ENCODE measurements at regions not wholly inside any gene's neighbourhood (a gene's known extent, or its start where the extent isn't known, plus 50 kb on each side); places are given as distances from the start of the nearest gene placed in this dataset.

- TF ChIP-seq ZNF777 (tag by site-specific recombination; IDR thresholded peaks at IDR 0.05; ENCODE audit: borderline replicate concordance), result no peak
- no peak for TF ChIP-seq CTCF (tag by site-specific recombination; IDR thresholded peaks at IDR 0.05)
- TF ChIP-seq REST (tag by site-specific recombination; IDR thresholded peaks at IDR 0.05), result no peak
- TF ChIP-seq KLF8 (tag by site-specific recombination; IDR thresholded peaks at IDR 0.05), result no peak
- TF ChIP-seq OVOL3 (tag by site-specific recombination; IDR thresholded peaks at IDR 0.05), result no peak
- TF ChIP-seq ZIC2 (tag by site-specific recombination; IDR thresholded peaks at IDR 0.05), result no peak
- TF ChIP-seq ZNF707 (tag by site-specific recombination; IDR thresholded peaks at IDR 0.05), result no peak
Measured at GRCh38 chr11:135002236-135002635, 590.2 kb upstream of the B3GAT1 start.

Data from HEK293 (cell line).